Prostate gland (tissue), 2 donors: ENCODE measurements at regions not wholly inside any gene's neighbourhood (a gene's known extent, or its start where the extent isn't known, plus 50 kb on each side); places are given as distances from the start of the nearest gene placed in this dataset.

Experiments
- DNase-seq: peaks from one replicate; pipeline ENCODE4 v3.0.0-alpha.2; 2019; ENCODE audit warnings: low spot score
- H3K27ac ChIP-seq, 2 donors: fragments of 200-600 bp; sonication (generic); 2 replicates each; pipeline ENCODE4 v1.5.1; 2017 to 2019
- H3K27me3 ChIP-seq: fragments of 200-600 bp; sonication (generic); replicated peaks from 2 replicates; pipeline ENCODE4 v1.5.1; 2019; ENCODE audit not compliant: insufficient read depth
- H3K36me3 ChIP-seq, 2 donors: fragments of 200-600 bp; sonication (generic); 1 replicate in 1 of 2; 2 replicates in 1 of 2; pipeline versions ENCODE4 v1.5.1 to v1.8.1; 2017 to 2019
- H3K4me1 ChIP-seq: fragments of 200-600 bp; sonication (generic); replicated peaks from 2 replicates; pipeline ENCODE4 v1.5.1; 2019
- H3K4me3 ChIP-seq, 2 donors: fragments of 200-600 bp; sonication (generic); 2 replicates each; pipeline ENCODE4 v1.5.1; 2017 to 2019
- H3K9me3 ChIP-seq: fragments of 200-600 bp; sonication (generic); 2 replicates; pipeline ENCODE4 v1.5.1; 2017
- CTCF ChIP-seq, 4 experiments: fragments of 200-600 bp in 2 of 4; fragments of 450-650 bp in 2 of 4; sonication (generic) in 2 of 4; IDR thresholded peaks; 1 replicate in 3 of 4; 2 replicates in 1 of 4; pipeline ENCODE4 v1.5.1; 2016 to 2019; ENCODE audit warnings: antibody characterized with exemption in 4 of 4, mild to moderate bottlenecking in 2 of 4, moderate library complexity in 2 of 4
- POLR2A ChIP-seq: fragments of 450-650 bp; IDR thresholded peaks from one replicate; pipeline ENCODE4 v1.6.1; 2016; ENCODE audit warnings: antibody characterized with exemption, mild to moderate bottlenecking
- POLR2AphosphoS5 ChIP-seq: sonication (generic); formaldehyde crosslinking; IDR thresholded peaks from one replicate; pipeline ENCODE4 v1.6.1; 2017; ENCODE audit warnings: antibody characterized with exemption
- WGBS: methylation state at CpG from one replicate; pipeline ENCODE4 v1.1.5; 2018; 5-methylcytosine and 5-hydroxymethylcytosine counted together
- intact Hi-C: fragments of 100-400 bp; cut with DNase I; formaldehyde crosslinking; loops from one replicate; pipeline ENCODE4 v1.14.2; 2022

GRCh38 chr5:126171916-126172315 is 251.3 kb upstream of the GRAMD2B start:
- Histone ChIP-seq H3K27ac (no peak overlapping the region), H3K27me3 (no peaks in the 10 kb centered on the region), H3K9me3 (no peaks in the 10 kb centered on the region), H3K36me3 (no peaks in the 10 kb centered on the region), H3K4me1 (no peaks in the 10 kb centered on the region), H3K4me3 (no peak overlapping the region)
- WGBS: 96% methylated on average over 3 of the region's 3 CpGs
- intact Hi-C loops: no loop called here
- no peak for DNase-seq
- no peak for TF ChIP-seq POLR2AphosphoS5
- no peak for TF ChIP-seq CTCF (IDR thresholded peaks at IDR 0.05)
- no peak for TF ChIP-seq POLR2A

DNA sequence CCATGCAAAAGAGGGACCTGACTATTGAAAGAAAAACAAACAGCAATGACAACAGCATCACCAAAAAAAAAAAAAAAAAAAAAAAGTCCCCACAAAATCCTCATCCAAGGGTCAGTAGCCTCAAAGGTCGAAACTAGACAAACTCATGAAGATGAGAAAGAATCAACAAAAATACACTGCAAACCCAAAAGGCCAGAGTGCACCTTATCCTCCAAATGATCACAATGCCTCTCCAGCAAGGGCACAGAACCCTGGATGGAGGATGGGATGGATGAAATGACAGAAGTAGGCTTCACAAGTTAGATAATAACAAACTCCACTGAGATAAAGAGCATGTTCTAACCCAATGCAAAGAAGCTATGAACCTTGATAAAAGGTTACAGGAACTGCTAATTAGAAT is 250.4 kb upstream of the GRAMD2B start:
- Histone ChIP-seq H3K27me3 (no peaks in the 10 kb centered on the region), H3K36me3 (no peaks in the 10 kb centered on the region), H3K4me3 (no peak overlapping the region), H3K9me3 (no peaks in the 10 kb centered on the region), H3K27ac (no peak overlapping the region), H3K4me1 (no peaks in the 10 kb centered on the region)
- no peak for DNase-seq
- intact Hi-C loops: no loop called here
- no peak for TF ChIP-seq POLR2AphosphoS5
- TF ChIP-seq POLR2A: no peak
- TF ChIP-seq CTCF (IDR thresholded peaks at IDR 0.05): no peak
- 82% methylated on average over 1 of the region's 1 CpG for whole genome bisulfite sequencing

DNA sequence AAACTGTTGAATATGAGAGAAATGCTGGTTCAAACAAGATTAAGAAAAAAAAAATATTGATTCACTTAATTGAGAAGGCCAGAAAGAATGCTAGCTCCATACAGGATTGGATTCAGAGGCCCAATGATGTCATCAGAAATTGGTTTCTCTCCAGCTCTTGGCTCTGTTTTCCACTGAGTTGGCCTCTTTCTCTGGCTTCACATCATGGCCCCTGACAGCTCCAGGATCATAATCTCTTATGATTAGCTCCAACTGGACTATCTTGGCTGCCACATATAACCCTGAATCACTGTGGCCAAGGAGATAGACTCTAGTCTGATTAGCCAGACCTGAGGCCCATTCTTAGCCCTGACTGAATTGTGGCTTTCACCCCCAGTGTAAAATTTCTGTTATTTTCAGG is 244.7 kb upstream of the GRAMD2B start:
- Histone ChIP-seq H3K27ac (no peak overlapping the region), H3K36me3 (no peaks in the 10 kb centered on the region), H3K9me3 (no peaks in the 10 kb centered on the region), H3K4me1 (no peaks in the 10 kb centered on the region), H3K4me3 (no peak overlapping the region), H3K27me3 (no peaks in the 10 kb centered on the region)
- no peak for TF ChIP-seq CTCF (IDR thresholded peaks at IDR 0.05)
- TF ChIP-seq POLR2AphosphoS5: no peak
- no peak for TF ChIP-seq POLR2A
- DNase-seq: no peak
- intact Hi-C loops: no loop called here

DNA sequence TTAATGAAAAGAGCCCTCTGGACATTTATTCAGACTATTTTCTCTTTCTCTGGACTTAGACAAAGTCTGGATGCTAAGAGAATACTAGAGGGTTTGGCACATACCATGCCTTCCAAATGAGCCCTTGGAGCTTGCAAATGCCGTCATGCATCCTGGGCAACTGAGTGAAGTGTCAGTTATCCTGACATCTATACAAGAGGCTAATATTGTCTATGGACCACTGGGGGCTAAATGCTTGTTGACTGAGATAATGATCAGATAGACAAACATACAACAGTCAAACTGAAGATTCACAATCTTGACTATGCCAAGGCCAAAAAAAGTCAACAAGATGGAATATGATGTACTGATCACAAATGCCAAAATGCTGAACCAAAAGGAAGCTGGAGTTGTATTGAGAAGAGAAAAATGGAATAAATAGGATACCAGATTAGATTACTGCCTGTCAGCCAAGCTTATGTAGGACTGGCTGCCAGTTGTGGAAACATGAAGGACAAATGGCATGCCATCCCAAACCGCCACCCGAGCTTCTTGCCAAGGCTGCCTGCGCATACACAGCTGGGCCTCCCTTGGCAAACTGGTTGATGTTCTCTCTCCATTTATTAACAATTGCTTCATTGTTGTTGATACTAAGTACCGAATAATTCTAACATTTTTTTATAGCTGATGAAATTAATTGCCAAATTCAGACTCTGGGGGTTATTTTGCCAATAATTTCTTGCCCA is 240.1 kb upstream of the GRAMD2B start:
- H3K27me3 ChIP-seq: no peaks in the 10 kb centered on the region
- no peak overlapping the region for H3K27ac ChIP-seq
- 40% methylated on average over 5 of the region's 5 CpGs for WGBS
- DNase-seq: peak; percentile 76
- no peaks in the 10 kb centered on the region for H3K9me3 ChIP-seq
- no peaks in the 10 kb centered on the region for H3K36me3 ChIP-seq
- intact Hi-C loops: no loop called here
- H3K4me3 ChIP-seq: no peak overlapping the region
- TF ChIP-seq POLR2AphosphoS5 (peak; percentile 57), POLR2A (no peak), CTCF (IDR thresholded peaks at IDR 0.05) (no peak)
- no peaks in the 10 kb centered on the region for H3K4me1 ChIP-seq

DNA sequence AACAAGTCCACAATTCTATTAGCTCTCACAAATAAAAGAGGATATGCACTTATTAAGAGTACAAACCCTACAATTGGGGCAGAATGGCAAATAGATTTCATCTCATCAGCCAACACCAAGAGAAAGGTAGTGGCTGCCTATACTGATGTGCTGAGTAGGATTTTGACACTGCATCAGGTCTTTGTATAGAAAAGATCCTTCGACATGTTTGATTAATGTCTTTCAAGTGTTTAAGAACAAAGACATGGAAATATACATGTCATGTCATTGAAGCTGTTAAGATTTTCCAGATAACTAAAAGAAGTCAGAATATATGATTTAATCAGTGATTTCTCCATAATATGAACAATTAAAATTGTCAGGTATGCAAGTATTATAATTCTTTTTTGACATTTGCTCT is 238.7 kb upstream of the GRAMD2B start:
- TF ChIP-seq POLR2AphosphoS5 (no peak), POLR2A (no peak), CTCF (IDR thresholded peaks at IDR 0.05) (no peak)
- no peaks in the 10 kb centered on the region for H3K9me3 ChIP-seq
- H3K4me1 ChIP-seq: no peaks in the 10 kb centered on the region
- 86% methylated on average over 1 of the region's 1 CpG for WGBS
- intact Hi-C loops: no loop called here
- H3K27me3 ChIP-seq: no peaks in the 10 kb centered on the region
- no peak for DNase-seq
- H3K4me3 ChIP-seq: no peak overlapping the region
- H3K36me3 ChIP-seq: no peaks in the 10 kb centered on the region
- H3K27ac ChIP-seq: no peak overlapping the region
